Sciatic nerve (tissue), 2 donors: ENCODE measurements at regions not wholly inside any gene's neighbourhood (a gene's known extent, or its start where the extent isn't known, plus 50 kb on each side); places are given as distances from the start of the nearest gene placed in this dataset.

ENCODE experiments used
- ATAC-seq: fragments of 200-7000 bp; cut with Tn5 transposase; one replicate; pipeline ENCODE4 v1.9.1; 2020; ENCODE audit warnings: mild to moderate bottlenecking, moderate library complexity
- DNase-seq: peaks from one replicate; pipeline ENCODE4 v3.0.0-alpha.2; 2020; ENCODE audit warnings: low spot score
- intact Hi-C: fragments of 100-400 bp; cut with DNase I; formaldehyde crosslinking; loops from one replicate; pipeline ENCODE4 v1.14.2; 2022
- donor health status: DM: no; HTN: no; CAD: no.
- donor health status: DM: no; HTN: no; CAD: no.

DNA sequence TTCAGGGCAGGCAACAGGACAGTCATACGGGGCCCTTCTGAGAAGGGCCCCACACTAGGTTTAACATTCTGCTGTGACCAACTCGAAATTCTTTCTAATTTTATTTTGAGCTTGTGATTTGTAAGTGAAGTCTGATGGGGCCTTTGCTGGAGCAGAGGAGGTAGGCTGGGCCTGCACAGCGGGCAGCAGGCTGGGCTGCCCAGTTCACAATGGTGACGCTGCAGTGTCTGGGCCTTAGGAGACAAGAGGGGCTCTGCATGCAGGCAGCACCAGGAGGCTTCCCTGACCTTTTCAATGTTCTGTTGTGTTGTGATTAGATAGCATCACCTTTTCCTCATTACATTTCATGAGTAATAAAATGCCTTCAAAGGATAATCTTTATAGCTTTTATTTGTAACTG is 175.1 kb downstream of the CXCL12 start:
- no peak for DNase-seq
- intact Hi-C loops: no loop called here
- ATAC-seq: no peak

DNA sequence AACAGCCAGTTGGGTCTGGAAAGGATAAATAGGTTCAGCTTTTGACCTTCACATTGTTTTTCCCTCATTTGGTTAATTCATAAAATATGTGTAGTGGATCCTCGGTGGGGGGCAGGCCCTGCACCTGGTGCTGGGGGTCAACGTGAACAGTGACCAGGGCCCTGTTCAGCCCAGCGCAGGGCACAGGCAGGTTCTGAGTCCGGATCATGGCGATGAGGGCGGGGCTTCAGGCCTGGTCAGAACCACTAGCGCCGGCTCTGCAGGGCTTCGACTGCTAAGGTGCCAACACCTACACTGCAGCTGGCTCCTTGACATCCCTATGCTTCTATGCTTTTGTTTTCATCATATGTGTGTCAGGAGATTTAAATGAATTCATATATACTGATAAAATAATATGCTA is 177.7 kb downstream of the CXCL12 start:
- DNase-seq (no peak), ATAC-seq (no peak)
- intact Hi-C loops: no loop called here

DNA sequence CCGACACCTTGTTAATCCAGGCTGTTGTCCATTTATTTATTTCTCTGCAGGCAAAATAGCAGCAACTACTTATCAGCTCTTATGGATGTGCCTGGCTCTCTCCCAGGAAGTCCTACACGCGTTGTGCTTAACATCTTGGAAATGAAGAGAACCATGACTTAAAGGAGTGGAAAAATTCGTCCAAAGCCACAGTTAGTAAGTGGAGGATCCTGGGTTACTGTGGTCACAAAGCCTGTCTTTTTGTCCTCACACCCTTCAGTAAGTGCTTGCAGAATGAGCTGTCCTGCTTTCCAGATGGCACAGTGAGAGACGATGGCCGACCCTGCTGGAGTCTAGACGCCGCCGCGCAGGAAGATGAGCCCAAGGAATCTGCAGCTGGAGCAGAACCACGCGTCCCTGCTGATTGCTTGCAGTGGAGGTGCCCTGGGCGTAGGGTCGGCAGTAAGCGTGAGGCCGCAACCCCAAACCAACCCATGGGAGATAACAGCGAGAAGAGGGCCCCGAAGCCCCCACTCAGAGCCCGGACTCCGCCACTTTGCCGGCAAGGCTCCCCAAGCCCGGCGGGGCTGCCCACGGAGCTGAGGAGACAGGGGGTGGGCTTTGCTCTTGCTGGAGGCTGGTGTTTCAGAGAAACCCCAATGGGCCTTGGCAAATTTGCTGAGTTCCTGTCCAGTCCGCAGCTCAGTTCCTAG is 178.6 kb downstream of the CXCL12 start:
- ATAC-seq: no peak
- DNase-seq: no peak
- intact Hi-C loops: no loop called here

DNA sequence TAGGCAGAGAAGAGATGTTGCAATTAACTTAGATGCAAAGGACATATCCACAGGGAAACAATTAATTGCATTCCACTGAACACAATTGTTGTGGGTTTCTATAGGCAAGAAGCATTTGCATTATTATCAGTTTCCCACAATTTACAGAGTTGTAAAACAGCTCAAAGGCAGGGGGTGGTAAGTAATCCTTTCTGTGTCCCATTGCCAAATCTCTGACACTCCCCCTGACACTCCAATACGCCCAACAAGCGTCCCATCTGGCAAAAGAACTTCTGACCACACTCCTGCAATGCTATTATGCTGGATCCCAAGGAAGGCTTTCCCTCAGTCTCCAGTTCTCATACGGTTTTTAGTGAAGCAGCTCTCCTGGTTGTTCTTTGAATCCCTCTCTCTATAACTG is 179.8 kb downstream of the CXCL12 start:
- no peak for DNase-seq
- intact Hi-C loops: no loop called here
- peak; percentile 73 for ATAC-seq

DNA sequence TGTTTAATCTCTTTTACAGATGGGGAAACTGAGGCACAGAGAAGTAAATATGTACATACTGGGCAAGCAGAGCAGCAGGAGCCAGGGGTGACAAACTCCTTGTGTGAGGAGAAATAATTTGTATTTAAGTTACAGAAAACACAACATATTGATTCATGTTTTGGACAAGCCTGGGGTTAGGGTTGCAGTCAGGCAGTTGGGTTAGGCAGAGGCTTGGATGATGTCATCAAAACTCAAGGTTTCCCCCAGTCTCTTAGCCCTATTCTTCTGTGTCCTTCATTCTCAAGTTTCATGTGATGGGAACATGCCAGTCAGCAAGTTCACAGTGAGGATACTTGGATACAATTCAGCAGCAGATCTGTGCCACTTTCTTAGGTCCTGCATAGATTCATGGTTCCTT is 181.4 kb downstream of the CXCL12 start:
- intact Hi-C loops: no loop called here
- no peak for ATAC-seq

DNA sequence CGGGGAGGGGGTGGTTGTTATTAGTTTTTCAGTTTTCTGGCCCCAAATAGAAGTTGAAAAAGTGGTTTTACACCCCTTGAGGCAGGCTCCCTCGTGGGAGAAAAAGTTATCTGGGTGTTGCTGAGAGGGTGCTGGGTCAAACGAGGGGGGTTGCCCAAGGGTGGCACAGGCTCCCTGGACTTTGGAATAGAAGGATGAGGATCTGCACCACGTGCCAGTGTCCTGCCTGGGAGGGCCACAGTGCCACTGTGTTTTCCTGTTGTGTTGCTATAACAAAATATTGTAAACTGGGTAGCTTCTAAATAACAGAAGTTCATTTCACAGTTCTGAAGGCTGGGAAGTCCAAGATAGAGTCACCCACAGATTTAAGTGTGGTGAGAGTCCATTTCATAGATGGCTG is 181.9 kb downstream of the CXCL12 start:
- intact Hi-C loops: no loop called here
- DNase-seq (no peak), ATAC-seq (no peak)

More for the DNA sequence above, 181.4 kb downstream of the CXCL12 start:
- DNase-seq: no peak

DNA sequence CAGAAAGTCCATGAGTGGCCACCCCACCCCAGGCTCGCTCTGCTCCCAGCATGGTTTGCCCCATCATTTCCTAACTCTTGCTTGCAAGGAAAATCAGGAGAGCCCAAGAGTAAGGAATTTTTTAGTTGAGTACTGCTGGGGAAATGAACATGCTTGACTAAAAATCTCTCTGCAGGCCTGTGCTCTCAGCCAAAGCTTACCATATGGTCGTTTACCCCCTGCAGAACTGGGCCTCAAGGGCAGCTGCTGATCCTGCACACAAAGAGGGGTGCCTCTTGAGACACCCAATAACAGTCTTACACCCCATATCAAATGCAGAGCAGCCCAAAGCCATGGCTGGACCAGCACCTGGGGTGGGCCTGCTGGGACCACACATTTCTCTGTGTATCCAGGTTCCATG is 183.2 kb downstream of the CXCL12 start:
- ATAC-seq: no peak
- intact Hi-C loops: no loop called here
- no peak for DNase-seq

DNA sequence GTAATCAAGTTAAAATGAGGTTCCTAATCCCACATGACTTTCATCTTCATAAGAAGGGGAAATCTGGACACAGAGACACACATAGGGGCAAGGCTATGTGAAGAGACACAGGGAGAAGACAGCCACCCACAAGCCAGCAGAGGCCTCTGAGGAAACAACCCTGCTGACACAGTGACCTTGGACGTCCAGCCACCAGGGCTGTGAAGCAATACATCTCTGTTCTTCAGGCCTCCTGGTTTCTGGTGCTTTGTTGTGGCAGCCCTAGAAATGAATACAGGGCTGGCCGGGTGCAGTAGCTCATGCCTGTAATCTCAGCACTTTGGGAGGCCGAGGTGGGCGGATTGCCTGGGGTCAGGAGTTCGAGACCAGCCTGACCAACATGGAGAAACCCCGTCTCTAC is 183.9 kb downstream of the CXCL12 start:
- DNase-seq: no peak
- no peak for ATAC-seq
- intact Hi-C loops: no loop called here

DNA sequence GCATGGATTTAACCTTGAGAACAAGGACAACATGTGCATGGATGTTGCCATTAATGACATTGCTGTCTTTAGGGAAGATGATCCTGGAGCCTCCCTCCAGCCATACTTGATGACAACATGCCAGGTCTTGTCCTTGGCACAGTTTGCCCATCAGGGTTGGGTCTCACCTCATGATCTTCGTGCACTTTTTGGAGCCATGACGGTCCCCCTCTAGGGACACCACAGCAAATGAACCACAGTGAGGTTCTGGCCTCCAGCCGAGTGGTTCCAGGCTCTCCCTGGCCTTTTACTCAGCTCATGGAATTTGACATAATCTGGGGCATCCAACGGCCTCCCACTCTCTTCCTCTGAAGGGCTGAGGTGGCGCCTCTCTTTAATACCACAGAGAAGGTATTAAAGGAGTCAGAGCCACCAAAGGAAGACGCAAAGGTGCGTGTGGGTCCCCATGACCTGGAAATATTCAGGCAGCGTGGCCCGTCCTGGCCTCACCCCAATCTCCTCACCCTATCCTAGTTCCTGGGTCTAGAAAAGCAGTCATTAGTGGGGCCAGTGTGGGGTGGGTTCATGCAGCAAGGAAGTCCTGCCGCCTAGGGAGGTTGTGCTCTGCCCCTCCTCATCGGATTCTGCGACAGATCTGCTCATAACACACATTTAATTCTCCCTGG is 184.8 kb downstream of the CXCL12 start:
- intact Hi-C loops: no loop called here
- no peak for DNase-seq
- ATAC-seq: no peak

DNA sequence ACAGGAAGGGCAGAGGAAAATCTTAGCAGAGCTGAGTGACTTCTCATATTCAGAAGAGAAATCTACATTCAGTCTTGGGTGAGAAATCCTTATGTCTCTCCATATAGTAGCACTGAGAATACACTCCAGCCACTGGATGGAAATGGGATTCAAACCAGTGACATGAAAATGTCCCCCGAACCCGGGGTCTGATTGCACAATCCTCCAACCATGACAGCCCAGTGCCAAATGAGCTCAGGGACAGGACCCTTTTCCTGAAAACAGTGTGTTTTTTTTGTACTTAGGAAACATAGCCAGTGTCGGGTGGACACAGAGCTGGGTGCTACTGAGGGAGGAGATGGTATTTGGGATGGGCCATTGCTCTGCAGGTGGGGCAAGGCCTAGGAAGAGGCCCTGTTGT is 185.6 kb downstream of the CXCL12 start:
- DNase-seq: no peak
- intact Hi-C loops: no loop called here
- ATAC-seq: no peak

DNA sequence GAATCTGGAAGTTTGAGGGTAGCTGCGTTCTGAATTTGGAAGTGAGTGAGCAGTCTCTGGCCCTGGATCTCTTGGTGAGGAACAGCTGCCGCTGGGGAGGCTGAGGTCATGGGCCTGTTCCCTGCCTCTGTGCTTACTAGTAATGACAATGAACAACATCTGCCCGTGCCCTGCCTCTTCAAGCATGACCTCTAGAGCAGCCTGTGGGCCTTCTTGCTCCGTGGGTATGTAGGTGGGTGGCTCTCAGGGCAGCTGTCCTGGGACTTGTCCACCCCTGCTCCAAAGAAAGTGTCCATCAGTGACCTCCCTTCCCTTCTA is 186.2 kb downstream of the CXCL12 start:
- ATAC-seq: peak; percentile 70
- DNase-seq: no peak
- intact Hi-C loops: no loop called here

DNA sequence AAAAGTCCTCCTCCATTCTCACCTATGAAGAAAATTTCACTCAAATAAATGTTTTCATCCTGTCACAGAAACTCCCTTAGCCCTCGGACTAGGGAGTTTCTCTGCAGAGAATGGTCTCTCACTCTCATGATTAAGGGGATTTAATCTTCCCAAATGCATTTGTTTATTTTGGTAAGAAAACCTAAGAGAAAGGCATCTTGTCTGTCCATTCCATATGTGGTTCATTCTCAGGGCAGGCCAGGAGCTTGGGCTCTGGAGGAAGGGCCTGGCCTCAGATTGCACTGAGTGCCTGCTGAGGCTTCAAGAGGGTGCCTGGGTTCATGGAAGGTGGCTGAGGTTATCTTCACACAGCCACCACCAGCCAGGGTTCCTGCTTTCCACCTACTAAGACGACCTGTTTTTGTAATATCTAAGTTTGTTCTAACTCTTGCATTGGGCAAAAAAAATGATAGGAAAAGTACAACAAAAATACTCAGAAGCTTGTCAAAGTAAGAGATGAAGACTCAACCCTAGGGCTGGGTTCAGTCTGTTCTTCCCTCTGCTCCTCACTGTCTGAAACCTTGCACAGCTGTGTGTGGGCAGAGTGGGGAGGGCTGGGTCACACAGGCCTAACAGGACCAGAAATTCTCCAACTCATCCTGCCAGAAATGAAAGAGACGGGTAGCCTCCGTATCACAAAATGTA is 186.7 kb downstream of the CXCL12 start:
- ATAC-seq (peak; percentile 65), DNase-seq (no peak)
- intact Hi-C loops: no loop called here

DNA sequence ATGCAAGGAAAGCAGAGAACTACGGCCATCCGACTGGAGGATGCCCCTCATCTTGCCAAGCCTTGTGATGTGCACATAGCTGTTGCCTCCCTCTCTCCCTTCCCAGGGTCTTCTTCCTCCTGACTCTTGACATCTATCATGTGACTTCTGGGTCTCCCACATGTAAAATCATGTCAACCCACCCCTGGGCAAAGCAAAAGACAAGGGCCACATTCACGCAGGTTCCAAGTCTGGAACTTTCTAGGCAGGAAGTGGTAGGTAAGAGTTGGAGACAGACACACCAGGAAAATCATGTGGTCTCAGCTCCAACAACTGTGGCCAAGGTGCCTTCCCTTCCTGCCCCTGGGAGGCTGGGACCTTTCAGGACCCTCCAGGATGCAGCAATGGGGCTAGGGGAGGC is 187.3 kb downstream of the CXCL12 start:
- ATAC-seq: no peak
- intact Hi-C loops: no loop called here
- DNase-seq: no peak

DNA sequence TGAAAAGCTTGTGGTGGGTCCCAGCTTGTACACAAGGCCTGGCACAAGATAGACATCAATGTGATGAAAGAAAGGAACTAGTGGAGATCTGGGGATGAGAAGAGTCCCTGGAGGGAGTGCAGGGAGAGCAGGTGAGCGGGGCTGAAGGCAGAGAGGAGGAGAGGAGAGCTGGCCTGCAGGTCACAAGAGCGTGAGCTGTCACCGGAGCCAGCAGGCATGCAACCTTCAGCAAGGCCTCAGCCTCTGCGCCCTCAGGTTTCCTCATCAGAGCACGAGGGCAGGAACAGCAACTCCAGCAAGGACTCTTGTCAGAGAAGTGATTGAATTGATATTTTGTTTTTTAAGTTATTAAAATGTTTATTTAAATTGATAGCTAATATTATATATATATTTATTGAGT is 188.6 kb downstream of the CXCL12 start:
- ATAC-seq (no peak), DNase-seq (no peak)
- intact Hi-C loops: no loop called here

DNA sequence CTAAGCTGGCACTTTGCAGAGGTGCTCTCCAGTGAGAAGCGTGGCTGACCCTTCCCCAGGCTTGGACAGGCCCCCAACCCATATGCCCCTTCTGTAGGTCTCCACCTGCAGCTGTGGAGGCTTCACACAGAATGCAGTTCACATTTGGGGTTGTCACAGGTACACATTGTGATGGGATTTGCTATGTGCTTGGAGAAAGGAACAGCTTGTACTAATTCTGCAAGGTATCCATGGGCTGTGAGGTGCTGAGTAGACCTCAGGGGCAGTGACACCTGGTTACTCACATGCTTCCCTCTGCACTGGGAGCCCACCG is 188.9 kb downstream of the CXCL12 start:
- DNase-seq: no peak
- no peak for ATAC-seq
- intact Hi-C loops: no loop called here

DNA sequence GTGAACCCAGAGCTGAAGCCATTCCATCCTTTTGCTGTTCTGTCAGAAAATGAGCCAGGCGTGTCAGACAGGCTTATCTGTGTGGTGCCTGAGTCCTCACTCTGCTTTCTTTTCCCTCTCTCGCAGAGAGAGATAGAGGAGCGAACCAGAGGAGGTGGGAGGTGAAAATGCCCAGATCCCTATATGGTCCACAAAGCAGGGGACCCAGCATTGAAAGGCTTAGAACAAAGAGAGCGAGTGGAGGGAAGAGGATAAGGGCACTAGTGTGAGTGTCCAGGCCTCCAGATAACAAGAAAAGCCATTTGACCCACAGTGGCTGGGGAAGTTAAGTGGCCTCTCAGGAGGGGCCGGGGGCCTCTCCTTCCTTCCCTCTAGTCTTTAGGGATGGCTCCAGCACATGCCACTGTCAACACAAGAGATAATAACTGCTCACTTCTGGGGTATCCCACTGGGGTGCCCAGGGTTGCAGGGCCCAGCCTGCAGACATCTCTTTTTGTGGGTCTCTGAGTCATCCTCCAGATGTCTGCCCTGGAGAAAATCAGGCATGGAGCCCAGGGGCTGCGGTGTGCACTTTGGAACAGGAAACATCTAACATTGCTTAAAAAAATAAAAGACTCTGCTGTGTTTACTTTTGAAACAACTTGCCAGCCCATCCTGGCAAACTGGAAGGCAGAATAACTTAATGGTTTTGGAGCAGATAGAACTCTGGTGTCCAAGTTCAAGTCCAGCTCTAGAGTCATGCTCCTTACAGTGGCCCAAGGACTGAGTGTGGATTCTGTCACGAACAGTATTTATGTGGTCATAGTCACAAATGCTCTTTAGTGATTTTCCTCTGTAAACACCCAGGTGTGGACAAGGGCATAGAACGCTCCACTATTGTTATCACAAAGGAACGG is 189.5 kb downstream of the CXCL12 start:
- intact Hi-C loops: no loop called here
- peak; percentile 92 for ATAC-seq
- DNase-seq: peak; percentile 77

DNA sequence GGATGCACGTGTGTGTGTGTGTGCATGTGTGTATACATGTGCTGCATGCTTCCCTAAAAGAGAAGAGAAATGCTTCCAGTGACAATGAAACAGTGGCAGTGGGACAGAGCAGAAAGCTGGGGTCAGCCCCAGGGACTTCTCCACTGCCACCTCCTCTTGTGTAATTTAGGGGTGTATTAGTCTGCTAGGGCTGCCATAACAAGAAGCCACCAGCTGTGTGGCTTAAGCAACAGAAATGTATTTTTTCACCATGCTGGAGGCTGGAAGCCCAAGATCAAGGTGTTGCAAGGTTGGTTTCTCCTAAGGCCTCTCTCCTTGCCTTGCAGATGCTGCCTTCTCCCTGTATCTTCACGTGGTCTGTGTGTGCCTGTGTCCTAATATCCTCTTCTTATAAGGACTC is 190.5 kb downstream of the CXCL12 start:
- intact Hi-C loops: no loop called here
- ATAC-seq (no peak), DNase-seq (no peak)

DNA sequence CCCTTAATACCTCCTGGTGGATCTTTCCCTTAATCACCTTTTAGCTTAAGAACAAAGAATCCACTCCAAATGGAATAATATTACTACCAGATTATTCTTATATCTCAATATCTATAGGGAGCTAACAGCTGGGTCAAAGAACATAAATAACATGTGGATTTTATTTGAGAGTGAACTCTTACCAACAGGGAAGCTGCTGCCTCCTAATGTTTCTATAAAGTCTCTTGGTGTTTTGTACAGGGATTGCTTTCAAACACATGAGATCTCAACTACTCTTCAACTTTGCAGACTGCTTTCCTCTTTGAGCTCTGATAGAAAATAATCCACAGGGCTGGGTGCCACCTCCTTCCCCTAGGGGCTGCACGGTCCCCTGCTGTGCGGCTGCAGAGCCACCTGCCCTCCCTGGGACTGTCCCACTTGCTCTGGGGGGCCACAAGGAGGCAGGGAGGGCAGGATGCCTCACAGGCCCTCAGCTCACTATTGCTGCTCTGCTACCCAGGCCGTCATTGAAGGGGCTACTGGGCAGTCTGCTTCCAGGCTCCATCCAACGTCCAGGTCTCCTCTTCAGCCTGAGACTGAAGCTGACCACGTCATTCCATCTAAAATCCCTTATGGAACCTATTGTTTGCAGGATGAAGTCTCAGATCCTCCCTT is 191.2 kb downstream of the CXCL12 start:
- ATAC-seq: no peak
- intact Hi-C loops: no loop called here
- no peak for DNase-seq

DNA sequence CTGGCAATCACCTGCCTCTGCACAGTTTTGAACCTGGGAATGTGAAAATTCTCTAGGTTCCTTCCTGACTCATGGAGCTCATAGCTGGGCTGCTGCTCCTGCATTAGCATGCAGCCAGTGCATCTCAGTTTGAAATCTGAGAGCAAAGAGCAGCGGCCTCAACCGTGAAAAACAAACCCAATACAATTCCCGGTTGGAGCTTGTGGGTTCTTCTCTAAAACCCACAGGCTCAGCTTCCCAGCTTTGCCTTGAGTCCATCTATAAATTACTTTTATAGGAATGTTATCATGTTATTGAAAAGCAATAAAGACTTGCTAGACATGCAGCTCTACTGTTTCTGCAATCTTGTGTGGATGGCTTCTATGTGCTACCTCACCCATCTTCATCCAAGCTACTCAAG is 191.7 kb downstream of the CXCL12 start:
- DNase-seq (no peak), ATAC-seq (no peak)
- intact Hi-C loops: no loop called here
